ENCODE measurements at regions not wholly inside any gene's neighbourhood (a gene's known extent, or its start where the extent isn't known, plus 50 kb on each side); places are given as distances from the start of the nearest gene placed in this dataset.

DNA sequence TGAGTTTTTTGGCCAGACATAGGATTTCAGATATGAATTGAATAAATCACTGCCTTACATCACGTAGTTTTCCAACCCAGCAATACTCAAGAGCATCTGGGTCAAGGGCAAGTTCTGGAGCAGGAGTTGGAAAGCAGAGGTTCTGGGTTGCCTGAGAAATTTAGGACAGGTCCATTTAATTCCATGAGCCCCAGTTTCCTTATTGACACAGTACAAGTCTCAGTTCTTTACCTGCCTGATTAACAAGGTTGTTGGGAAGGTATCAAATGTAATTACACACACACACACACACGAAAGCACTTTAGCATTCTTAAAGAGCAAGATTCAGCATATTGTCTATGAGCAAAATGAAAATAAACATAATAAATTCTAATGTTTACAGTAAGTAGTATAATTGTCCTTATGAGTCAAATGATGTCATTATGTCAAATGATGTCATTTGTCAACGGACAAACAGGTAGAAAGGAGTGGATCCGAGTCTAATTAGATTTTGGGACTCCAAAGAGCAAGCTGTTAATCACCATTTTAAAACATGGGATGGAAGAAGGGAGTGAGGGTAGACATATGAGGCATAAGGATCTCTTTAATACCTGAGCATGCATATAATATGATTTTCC is 268.4 kb upstream of the ARGLU1 start:
- POLR2A ChIA-PET (ENCODE audit: unreplicated experiment), result no interaction called here
- CTCF ChIA-PET, result no interaction called here
- no peak for TF ChIP-seq EZH2 (IDR thresholded peaks at IDR 0.05; ENCODE audit: low read depth)
- TF ChIP-seq, protein P1, sequence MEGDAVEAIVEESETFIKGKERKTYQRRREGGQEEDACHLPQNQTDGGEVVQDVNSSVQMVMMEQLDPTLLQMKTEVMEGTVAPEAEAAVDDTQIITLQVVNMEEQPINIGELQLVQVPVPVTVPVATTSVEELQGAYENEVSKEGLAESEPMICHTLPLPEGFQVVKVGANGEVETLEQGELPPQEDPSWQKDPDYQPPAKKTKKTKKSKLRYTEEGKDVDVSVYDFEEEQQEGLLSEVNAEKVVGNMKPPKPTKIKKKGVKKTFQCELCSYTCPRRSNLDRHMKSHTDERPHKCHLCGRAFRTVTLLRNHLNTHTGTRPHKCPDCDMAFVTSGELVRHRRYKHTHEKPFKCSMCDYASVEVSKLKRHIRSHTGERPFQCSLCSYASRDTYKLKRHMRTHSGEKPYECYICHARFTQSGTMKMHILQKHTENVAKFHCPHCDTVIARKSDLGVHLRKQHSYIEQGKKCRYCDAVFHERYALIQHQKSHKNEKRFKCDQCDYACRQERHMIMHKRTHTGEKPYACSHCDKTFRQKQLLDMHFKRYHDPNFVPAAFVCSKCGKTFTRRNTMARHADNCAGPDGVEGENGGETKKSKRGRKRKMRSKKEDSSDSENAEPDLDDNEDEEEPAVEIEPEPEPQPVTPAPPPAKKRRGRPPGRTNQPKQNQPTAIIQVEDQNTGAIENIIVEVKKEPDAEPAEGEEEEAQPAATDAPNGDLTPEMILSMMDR (conservative IDR thresholded peaks at IDR 0.05), result no peak
- no peak overlapping the region for H2AFZ ChIP-seq
- no peak for DNase-seq
- H3K27ac ChIP-seq, result no peak overlapping the region
- no peak overlapping the region for H3K4me2 ChIP-seq
- no peak overlapping the region for H3K4me3 ChIP-seq
- H3K9me2 ChIP-seq (ENCODE audit: insufficient read depth), result no peaks in the 10 kb centered on the region
- intact Hi-C loops (cut with micrococcal nuclease; ENCODE audit: unreplicated experiment), result no loop called here
- H3K79me2 ChIP-seq (ENCODE audit: low read depth), result no peaks in the 10 kb centered on the region
- no peaks in the 10 kb centered on the region for H3K36me3 ChIP-seq (ENCODE audit: low read depth)
- no peaks in the 10 kb centered on the region for H3K27me3 ChIP-seq (ENCODE audit: insufficient read depth, low read depth)
- no peaks in the 10 kb centered on the region for H3F3A ChIP-seq (ENCODE audit: insufficient read depth, low read depth)
- H3K4me1 ChIP-seq (replicated peaks; ENCODE audit: insufficient read depth), result no peaks in the 10 kb centered on the region
- no peaks in the 10 kb centered on the region for H3K9me3 ChIP-seq (ENCODE audit: insufficient read depth, low read depth)
- BruUV-seq (replicated peaks), result no TSS peak
- H4K20me1 ChIP-seq (ENCODE audit: insufficient read depth), result no peaks in the 10 kb centered on the region

DNA sequence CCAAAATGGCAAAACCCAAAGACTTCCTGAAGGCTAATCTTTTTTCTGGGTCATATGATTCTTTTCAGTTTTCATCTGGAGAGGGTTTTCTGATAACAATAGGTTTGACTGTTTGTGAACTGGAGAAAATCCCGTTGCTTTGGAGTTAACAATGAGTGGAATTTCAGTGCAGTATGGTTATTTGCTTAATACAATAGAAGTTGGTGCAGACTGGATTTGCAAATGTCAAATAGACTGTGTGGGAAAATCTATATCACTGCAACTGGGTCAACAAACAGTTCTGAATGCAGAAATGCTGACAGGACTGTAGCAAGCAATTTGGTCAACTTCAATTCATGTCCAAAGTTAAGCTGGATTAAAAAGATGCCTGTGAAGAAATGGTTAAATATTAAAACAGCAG is 267.5 kb upstream of the ARGLU1 start:
- no peak for DNase-seq
- H3K9me3 ChIP-seq (ENCODE audit: insufficient read depth, low read depth), result no peaks in the 10 kb centered on the region
- H2AFZ ChIP-seq, result no peak overlapping the region
- H3K4me1 ChIP-seq (replicated peaks; ENCODE audit: insufficient read depth), result no peaks in the 10 kb centered on the region
- no peak overlapping the region for H3K4me2 ChIP-seq
- no peak overlapping the region for H3K27ac ChIP-seq
- no peak overlapping the region for H3K4me3 ChIP-seq
- no peaks in the 10 kb centered on the region for H3K79me2 ChIP-seq (ENCODE audit: low read depth)
- no peaks in the 10 kb centered on the region for H3K36me3 ChIP-seq (ENCODE audit: low read depth)
- ChIA-PET CTCF (no interaction called here), POLR2A (ENCODE audit: unreplicated experiment) (no interaction called here)
- intact Hi-C loops (cut with micrococcal nuclease; ENCODE audit: unreplicated experiment), result no loop called here
- no peaks in the 10 kb centered on the region for H3F3A ChIP-seq (ENCODE audit: insufficient read depth, low read depth)
- no peaks in the 10 kb centered on the region for H3K27me3 ChIP-seq (ENCODE audit: insufficient read depth, low read depth)
- no peaks in the 10 kb centered on the region for H3K9me2 ChIP-seq (ENCODE audit: insufficient read depth)
- no TSS peak for BruUV-seq (replicated peaks)
- no peaks in the 10 kb centered on the region for H4K20me1 ChIP-seq (ENCODE audit: insufficient read depth)
- TF ChIP-seq, protein P1 (conservative IDR thresholded peaks at IDR 0.05), result no peak
- no peak for TF ChIP-seq EZH2 (IDR thresholded peaks at IDR 0.05; ENCODE audit: low read depth)

DNA sequence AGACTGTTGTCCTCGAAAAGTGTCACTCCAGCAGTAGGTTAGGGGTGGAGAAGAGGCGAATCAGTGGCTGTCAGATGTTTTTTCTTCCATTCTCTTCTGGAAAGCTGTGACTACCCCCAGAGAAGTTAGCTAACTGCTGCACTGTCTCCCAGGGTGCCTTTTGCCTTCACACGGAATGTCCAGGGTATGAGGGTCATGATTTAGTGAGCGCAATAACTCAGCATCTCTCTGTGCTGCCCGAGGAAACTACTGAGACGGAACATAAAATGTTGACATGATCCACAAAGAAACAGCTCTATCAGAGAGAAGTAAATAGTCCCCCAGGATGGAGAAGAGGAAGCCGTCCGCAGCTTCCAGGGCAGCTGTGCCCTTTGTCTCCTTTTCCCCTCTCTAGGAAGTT is 254.0 kb upstream of the ARGLU1 start:
- intact Hi-C loops (cut with micrococcal nuclease; ENCODE audit: unreplicated experiment), result no loop called here
- H3K4me1 ChIP-seq (replicated peaks; ENCODE audit: insufficient read depth), result peaks cover 15% of the 10 kb centered on the region
- no peak overlapping the region for H2AFZ ChIP-seq
- BruUV-seq (replicated peaks), result no TSS peak
- no peak overlapping the region for H3K27ac ChIP-seq
- no peaks in the 10 kb centered on the region for H4K20me1 ChIP-seq (ENCODE audit: insufficient read depth)
- H3K36me3 ChIP-seq (ENCODE audit: low read depth), result no peaks in the 10 kb centered on the region
- POLR2A ChIA-PET (ENCODE audit: unreplicated experiment), result no interaction called here
- no peaks in the 10 kb centered on the region for H3K9me3 ChIP-seq (ENCODE audit: insufficient read depth, low read depth)
- H3K79me2 ChIP-seq (ENCODE audit: low read depth), result no peaks in the 10 kb centered on the region
- no peaks in the 10 kb centered on the region for H3K9me2 ChIP-seq (ENCODE audit: insufficient read depth)
- CTCF ChIA-PET, result no interaction called here
- H3K4me2 ChIP-seq, result no peak overlapping the region
- no peaks in the 10 kb centered on the region for H3K27me3 ChIP-seq (ENCODE audit: insufficient read depth, low read depth)
- DNase-seq, result no peak
- no peak for TF ChIP-seq EZH2 (IDR thresholded peaks at IDR 0.05; ENCODE audit: low read depth)
- TF ChIP-seq, protein P1 (conservative IDR thresholded peaks at IDR 0.05), result no peak
- H3F3A ChIP-seq (ENCODE audit: insufficient read depth, low read depth), result peaks cover 3% of the 10 kb centered on the region; the same call in 1 of the 2 replicates
- no peak overlapping the region for H3K4me3 ChIP-seq
